ENCODE measurements at regions not wholly inside any gene's neighbourhood (a gene's known extent, or its start where the extent isn't known, plus 50 kb on each side); places are given as distances from the start of the nearest gene placed in this dataset.

DNA sequence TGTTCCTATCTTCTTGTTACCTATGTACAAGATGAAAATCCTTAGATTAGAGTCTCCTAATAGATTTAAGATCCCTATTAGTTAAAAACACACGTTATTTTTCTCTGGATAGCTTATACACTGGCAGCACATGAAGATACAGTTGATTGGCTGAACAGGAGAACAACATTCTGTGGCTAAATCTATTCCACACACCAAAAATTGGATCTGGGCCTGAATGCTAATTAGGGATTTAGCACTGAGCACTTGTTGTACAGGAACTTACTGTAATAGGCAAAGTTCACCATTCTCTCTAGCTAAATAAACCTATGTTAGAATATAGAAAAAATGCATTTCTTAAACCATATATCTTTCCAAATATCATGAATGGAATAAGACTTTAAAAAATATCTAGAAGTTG lies 117.1 kb upstream of the PTGFR start:
- Histone ChIP-seq H3K27me3 (ENCODE audit: insufficient read depth, poor library complexity, severe bottlenecking) (peaks cover 3% of the 10 kb centered on the region), H3K4me3 (replicated peaks; ENCODE audit: insufficient read depth, low read length) (no peak overlapping the region), H3K27ac (replicated peaks) (no peak overlapping the region)
- no peak for TF ChIP-seq SPI1 (IDR thresholded peaks at IDR 0.05; ENCODE audit: borderline replicate concordance, low read depth)
- TF ChIP-seq CTCF (IDR thresholded peaks at IDR 0.05; ENCODE audit: insufficient read depth, low read length): no peak
- TF ChIP-seq, protein P1, sequence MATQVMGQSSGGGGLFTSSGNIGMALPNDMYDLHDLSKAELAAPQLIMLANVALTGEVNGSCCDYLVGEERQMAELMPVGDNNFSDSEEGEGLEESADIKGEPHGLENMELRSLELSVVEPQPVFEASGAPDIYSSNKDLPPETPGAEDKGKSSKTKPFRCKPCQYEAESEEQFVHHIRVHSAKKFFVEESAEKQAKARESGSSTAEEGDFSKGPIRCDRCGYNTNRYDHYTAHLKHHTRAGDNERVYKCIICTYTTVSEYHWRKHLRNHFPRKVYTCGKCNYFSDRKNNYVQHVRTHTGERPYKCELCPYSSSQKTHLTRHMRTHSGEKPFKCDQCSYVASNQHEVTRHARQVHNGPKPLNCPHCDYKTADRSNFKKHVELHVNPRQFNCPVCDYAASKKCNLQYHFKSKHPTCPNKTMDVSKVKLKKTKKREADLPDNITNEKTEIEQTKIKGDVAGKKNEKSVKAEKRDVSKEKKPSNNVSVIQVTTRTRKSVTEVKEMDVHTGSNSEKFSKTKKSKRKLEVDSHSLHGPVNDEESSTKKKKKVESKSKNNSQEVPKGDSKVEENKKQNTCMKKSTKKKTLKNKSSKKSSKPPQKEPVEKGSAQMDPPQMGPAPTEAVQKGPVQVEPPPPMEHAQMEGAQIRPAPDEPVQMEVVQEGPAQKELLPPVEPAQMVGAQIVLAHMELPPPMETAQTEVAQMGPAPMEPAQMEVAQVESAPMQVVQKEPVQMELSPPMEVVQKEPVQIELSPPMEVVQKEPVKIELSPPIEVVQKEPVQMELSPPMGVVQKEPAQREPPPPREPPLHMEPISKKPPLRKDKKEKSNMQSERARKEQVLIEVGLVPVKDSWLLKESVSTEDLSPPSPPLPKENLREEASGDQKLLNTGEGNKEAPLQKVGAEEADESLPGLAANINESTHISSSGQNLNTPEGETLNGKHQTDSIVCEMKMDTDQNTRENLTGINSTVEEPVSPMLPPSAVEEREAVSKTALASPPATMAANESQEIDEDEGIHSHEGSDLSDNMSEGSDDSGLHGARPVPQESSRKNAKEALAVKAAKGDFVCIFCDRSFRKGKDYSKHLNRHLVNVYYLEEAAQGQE (IDR thresholded peaks at IDR 0.05; ENCODE audit: insufficient replicate concordance, low read depth): no peak
- TF ChIP-seq POLR2AphosphoS5 (IDR thresholded peaks at IDR 0.05; ENCODE audit: low read depth): no peak
- no peak for TF ChIP-seq GABPA (IDR thresholded peaks at IDR 0.05; ENCODE audit: low read depth)
- no peak for DNase-seq (ENCODE audit: low read depth in 1 of 2, low spot score in 1 of 2)

DNA sequence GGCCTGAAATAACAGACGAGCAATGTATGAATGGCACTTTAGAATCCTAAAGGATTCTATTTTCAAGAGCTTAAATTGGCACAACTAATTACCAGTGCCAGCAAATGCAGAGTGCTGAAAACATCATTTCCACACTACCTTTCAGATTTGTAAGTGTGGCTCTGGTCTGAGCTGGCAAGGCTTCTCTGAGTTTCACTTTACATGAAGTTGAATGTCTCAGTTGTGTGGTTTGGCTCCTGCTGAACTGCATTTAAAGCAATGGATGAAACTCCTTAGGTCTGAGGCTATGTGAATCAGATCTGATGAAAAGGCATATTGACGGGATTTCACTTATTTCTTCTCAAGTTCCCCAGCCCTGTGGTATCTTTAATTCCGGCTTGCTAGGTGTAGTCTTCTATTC lies 114.8 kb upstream of the PTGFR start:
- TF ChIP-seq CTCF (IDR thresholded peaks at IDR 0.05; ENCODE audit: insufficient read depth, low read length): no peak
- no peak for TF ChIP-seq SPI1 (IDR thresholded peaks at IDR 0.05; ENCODE audit: borderline replicate concordance, low read depth)
- TF ChIP-seq, protein P1 (IDR thresholded peaks at IDR 0.05; ENCODE audit: insufficient replicate concordance, low read depth): no peak
- no peak for TF ChIP-seq POLR2AphosphoS5 (IDR thresholded peaks at IDR 0.05; ENCODE audit: low read depth)
- no peak for TF ChIP-seq GABPA (IDR thresholded peaks at IDR 0.05; ENCODE audit: low read depth)
- H3K27ac ChIP-seq (replicated peaks): no peak overlapping the region
- no peak for DNase-seq (ENCODE audit: low read depth in 1 of 2, low spot score in 1 of 2)
- no peak overlapping the region for H3K4me3 ChIP-seq (replicated peaks; ENCODE audit: insufficient read depth, low read length)
- peaks cover 3% of the 10 kb centered on the region for H3K27me3 ChIP-seq (ENCODE audit: insufficient read depth, poor library complexity, severe bottlenecking)

GRCh38 chr1:78377356-78377928 lies 113.3 kb upstream of the PTGFR start:
- H3K27me3 ChIP-seq (ENCODE audit: insufficient read depth, poor library complexity, severe bottlenecking): peaks cover 3% of the 10 kb centered on the region
- no peak overlapping the region for H3K27ac ChIP-seq (replicated peaks)
- no peak overlapping the region for H3K4me3 ChIP-seq (replicated peaks; ENCODE audit: insufficient read depth, low read length)
- TF ChIP-seq GABPA (IDR thresholded peaks at IDR 0.05; ENCODE audit: low read depth) (no peak), POLR2AphosphoS5 (IDR thresholded peaks at IDR 0.05; ENCODE audit: low read depth) (no peak), CTCF (IDR thresholded peaks at IDR 0.05; ENCODE audit: insufficient read depth, low read length) (no peak), SPI1 (IDR thresholded peaks at IDR 0.05; ENCODE audit: borderline replicate concordance, low read depth) (no peak)
- TF ChIP-seq, protein P1 (IDR thresholded peaks at IDR 0.05; ENCODE audit: insufficient replicate concordance, low read depth): no peak
- DNase-seq (ENCODE audit: low read depth in 1 of 2, low spot score in 1 of 2): no peak

Measured in HL-60 (cell line).